Lower leg skin (tissue), 4 donors: ENCODE measurements at regions not wholly inside any gene's neighbourhood (a gene's known extent, or its start where the extent isn't known, plus 50 kb on each side); places are given as distances from the start of the nearest gene placed in this dataset.

Experiments used
- DNase-seq, 2 donors: peaks; one replicate each; pipeline ENCODE4 v3.0.0-alpha.2; 2019; ENCODE audit warnings: low spot score in 2 of 2
- H3K4me3 ChIP-seq: fragments of 200-600 bp; sonication (generic); 2 replicates; pipeline ENCODE4 v1.5.1; 2017; ENCODE audit warnings: mild to moderate bottlenecking, low read depth; ENCODE audit not compliant: poor library complexity, severe bottlenecking
- POLR2A ChIP-seq, 2 donors: fragments of 450-650 bp; IDR thresholded peaks; one replicate each; pipeline ENCODE4 v1.6.1; 2016 to 2017; ENCODE audit warnings: antibody characterized with exemption in 2 of 2, mild to moderate bottlenecking in 1 of 2, moderate library complexity in 1 of 2
- WGBS, 2 donors: methylation state at CpG; one replicate each; pipeline ENCODE4 v1.1.5; 2018; 5-methylcytosine and 5-hydroxymethylcytosine counted together
- intact Hi-C: fragments of 100-400 bp; cut with DNase I; formaldehyde crosslinking; loops from one replicate; pipeline ENCODE4 v1.15.0; 2023; ENCODE audit warnings: low total_unique reads
- TF ChIP-seq, protein P1 (sequence below), 3 donors: fragments of 450-650 bp; IDR thresholded peaks; one replicate each; pipeline ENCODE4 v1.5.1; 2016; ENCODE audit warnings: antibody characterized with exemption in 3 of 3, mild to moderate bottlenecking in 3 of 3, moderate library complexity in 2 of 3

DNA sequence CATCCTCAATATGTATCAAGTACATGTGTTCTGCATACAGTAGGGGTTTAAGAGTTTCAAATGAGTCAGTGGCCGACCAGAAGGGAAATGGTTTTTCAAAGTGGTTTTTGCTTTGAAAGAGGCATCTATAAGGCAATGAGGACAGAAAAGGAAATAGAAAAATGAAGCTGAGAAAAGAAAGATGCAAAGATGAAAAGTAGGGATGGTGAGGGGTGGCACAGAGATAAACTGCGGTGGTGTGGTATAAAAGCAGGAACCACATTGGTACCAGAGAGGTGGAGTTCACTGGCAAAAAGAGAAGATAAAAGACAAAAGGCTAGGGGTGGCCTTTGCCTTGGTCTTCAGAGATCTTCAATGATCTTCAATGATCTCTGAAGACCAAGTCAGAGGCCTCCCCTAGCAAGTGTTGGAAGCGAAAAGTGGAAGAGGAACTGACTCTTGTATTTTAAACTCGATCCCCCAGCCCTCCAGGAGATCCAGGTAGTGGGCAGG, 144.0 kb upstream of the KRR1 start:
- 93 to 95% methylated on average over 4 of the region's 4 CpGs for WGBS, 2 donors
- intact Hi-C loops: no loop called here
- TF ChIP-seq, protein P1, sequence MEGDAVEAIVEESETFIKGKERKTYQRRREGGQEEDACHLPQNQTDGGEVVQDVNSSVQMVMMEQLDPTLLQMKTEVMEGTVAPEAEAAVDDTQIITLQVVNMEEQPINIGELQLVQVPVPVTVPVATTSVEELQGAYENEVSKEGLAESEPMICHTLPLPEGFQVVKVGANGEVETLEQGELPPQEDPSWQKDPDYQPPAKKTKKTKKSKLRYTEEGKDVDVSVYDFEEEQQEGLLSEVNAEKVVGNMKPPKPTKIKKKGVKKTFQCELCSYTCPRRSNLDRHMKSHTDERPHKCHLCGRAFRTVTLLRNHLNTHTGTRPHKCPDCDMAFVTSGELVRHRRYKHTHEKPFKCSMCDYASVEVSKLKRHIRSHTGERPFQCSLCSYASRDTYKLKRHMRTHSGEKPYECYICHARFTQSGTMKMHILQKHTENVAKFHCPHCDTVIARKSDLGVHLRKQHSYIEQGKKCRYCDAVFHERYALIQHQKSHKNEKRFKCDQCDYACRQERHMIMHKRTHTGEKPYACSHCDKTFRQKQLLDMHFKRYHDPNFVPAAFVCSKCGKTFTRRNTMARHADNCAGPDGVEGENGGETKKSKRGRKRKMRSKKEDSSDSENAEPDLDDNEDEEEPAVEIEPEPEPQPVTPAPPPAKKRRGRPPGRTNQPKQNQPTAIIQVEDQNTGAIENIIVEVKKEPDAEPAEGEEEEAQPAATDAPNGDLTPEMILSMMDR (IDR thresholded peaks at IDR 0.05): no peak
- TF ChIP-seq POLR2A (IDR thresholded peaks at IDR 0.05): no peak
- H3K4me3 ChIP-seq: no peak overlapping the region
- DNase-seq: no peak

DNA sequence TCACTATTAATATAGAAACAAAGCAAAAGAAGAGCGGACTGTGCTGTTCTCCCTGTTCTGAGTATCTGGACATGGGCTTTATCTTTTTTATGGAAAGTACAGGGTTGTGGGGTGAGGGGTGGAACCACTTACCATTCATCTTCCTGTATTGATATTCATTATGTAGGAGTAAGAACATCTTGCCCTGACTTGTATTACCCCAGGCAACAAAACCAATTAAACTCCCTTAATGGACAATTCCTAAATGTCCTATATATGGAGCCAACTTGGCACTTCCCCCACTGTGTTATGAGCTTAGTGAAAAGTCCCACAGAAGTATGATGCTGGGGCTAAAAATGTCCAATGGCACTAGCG, 139.9 kb upstream of the KRR1 start:
- intact Hi-C loops: no loop called here
- WGBS, 2 donors: 63 to 64% methylated on average over 2 of the region's 2 CpGs
- no peak for DNase-seq

DNA sequence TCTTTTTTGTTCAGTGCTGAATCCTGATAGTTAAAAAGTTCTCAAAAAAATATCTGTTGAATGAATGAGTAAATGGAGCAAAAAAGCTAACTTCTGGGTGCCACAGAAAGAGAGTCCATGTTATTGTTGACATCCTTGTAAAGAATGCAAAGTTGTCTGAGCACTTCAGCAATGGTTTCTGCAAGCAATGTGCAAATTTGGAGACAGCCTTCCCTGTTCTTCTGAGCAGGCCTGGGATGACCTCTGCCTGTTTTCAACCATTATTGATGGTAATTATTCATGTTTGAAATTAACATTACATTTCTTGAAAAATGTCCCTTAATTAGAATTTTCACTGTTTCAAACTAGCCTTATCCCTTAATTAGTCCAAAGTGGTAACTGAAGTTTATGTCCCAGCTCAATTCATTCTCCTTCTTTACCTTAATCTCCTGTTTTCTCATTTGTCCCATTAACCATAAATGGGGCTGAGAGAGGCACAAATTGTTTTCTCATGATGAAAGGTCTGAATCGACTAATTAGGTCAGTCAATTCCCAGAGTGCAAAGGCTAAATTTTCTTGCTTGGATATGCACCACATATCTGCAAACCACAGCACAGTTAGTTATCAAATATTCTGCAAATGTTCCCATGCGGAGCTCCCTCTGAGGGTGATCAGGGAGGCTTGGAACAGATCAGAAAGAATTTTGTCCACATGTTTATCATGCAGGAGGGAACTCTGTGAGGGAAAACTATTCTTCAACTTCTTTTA, 139.4 kb upstream of the KRR1 start:
- 56 to 58% methylated on average over 2 of the region's 2 CpGs for WGBS, 2 donors
- TF ChIP-seq, protein P1 (IDR thresholded peaks at IDR 0.05): no peak
- no peak for TF ChIP-seq POLR2A (IDR thresholded peaks at IDR 0.05)
- intact Hi-C loops: no loop called here
- no peak for DNase-seq
- H3K4me3 ChIP-seq: no peak overlapping the region

More for the DNA sequence above, 139.9 kb upstream of the KRR1 start:
- no peak overlapping the region for H3K4me3 ChIP-seq
- no peak for TF ChIP-seq POLR2A (IDR thresholded peaks at IDR 0.05)
- TF ChIP-seq, protein P1 (IDR thresholded peaks at IDR 0.05): no peak

DNA sequence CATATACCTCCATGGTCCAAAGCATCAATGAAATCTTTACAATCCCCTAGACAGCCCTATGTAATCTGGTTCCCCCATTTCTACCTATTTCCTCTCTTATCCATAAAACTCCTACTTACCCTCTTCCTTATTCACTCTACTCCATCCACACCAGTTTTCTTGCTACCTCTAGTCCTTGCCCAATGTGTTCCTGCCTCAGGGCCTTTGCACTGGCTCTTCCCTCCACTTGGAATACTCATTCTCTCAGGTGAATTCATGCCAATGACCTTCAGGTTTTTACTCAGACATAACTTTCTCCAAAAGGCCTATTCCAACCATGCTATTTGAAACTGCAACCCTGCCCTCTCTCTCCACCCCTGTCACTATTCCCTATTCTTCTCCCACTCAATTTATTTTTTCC, 138.7 kb upstream of the KRR1 start:
- TF ChIP-seq, protein P1 (IDR thresholded peaks at IDR 0.05): no peak
- H3K4me3 ChIP-seq: no peak overlapping the region
- DNase-seq: no peak
- intact Hi-C loops: no loop called here

DNA sequence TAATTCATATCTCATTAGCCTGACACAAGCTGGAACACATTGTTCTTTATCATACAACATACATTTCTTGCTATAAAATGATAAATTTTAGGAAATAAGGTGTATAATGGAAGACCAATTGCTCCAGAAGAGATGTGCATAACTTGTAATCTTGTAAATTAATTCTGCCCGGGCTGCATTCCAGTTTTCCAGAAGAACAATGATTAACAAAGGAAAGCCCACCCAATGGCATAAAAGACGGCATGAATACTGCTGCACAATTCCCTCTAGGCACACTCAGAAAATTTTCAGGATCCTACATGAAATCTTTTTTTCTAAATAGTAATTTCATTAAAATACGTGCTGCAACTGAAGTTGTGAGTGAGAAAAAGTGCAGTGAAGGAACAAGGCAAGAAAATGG, 137.4 kb upstream of the KRR1 start:
- H3K4me3 ChIP-seq: no peak overlapping the region
- TF ChIP-seq POLR2A (IDR thresholded peaks at IDR 0.05): no peak
- TF ChIP-seq, protein P1 (IDR thresholded peaks at IDR 0.05): no peak
- intact Hi-C loops: no loop called here
- 44 to 51% methylated on average over 3 of the region's 3 CpGs for WGBS, 2 donors
- no peak for DNase-seq
